Mesothelial cell of epicardium (in vitro differentiated cells): ENCODE measurements at regions not wholly inside any gene's neighbourhood (a gene's known extent, or its start where the extent isn't known, plus 50 kb on each side); places are given as distances from the start of the nearest gene placed in this dataset.

Experiments
- DNase-seq, 2 experiments: peaks; one replicate each; pipeline ENCODE4 v3.0.0; 2021; ENCODE audit warnings: low spot score in 2 of 2; ENCODE audit not compliant: unreplicated experiment in 2 of 2
- H3K27ac Mint-ChIP-seq: 2 replicates; pipeline ENCODE4 v1.8.0; 2021; ENCODE audit warnings: mixed read lengths
- H3K27me3 Mint-ChIP-seq: 2 replicates; pipeline ENCODE4 v1.8.0; 2021; ENCODE audit warnings: low read depth, mixed read lengths
- H3K36me3 Mint-ChIP-seq: 2 replicates; pipeline ENCODE4 v1.8.0; 2021; ENCODE audit warnings: mixed read lengths
- H3K4me1 Mint-ChIP-seq: 2 replicates; pipeline ENCODE4 v1.8.0; 2021; ENCODE audit warnings: mixed read lengths
- H3K4me3 Mint-ChIP-seq: 2 replicates; pipeline ENCODE4 v1.8.0; 2021; ENCODE audit warnings: mild to moderate bottlenecking, moderate library complexity, mixed read lengths
- H3K9me3 Mint-ChIP-seq: 2 replicates; pipeline ENCODE4 v1.8.0; 2021; ENCODE audit warnings: mixed read lengths
- CTCF ChIP-seq: fragments of 200-600 bp; sonication (generic); IDR thresholded peaks from one replicate; pipeline ENCODE4 v1.5.0; 2021; ENCODE audit warnings: antibody characterized with exemption; ENCODE audit not compliant: unreplicated experiment

GRCh38 chr12:24379861-24380521 lies 430.5 kb upstream of the SOX5 start:
- H3K27me3 Mint-ChIP-seq = no peaks in the 10 kb centered on the region
- H3K27ac Mint-ChIP-seq = no peak overlapping the region
- H3K4me3 Mint-ChIP-seq = no peak overlapping the region
- no peak for TF ChIP-seq CTCF
- peaks cover 18% of the 10 kb centered on the region for H3K9me3 Mint-ChIP-seq
- H3K36me3 Mint-ChIP-seq = peaks cover 6% of the 10 kb centered on the region
- peaks cover 18% of the 10 kb centered on the region for H3K4me1 Mint-ChIP-seq
- no peak for DNase-seq

- DNase-seq = no peak
- Mint-ChIP-seq H3K27ac (no peak overlapping the region), H3K36me3 (peaks cover 6% of the 10 kb centered on the region), H3K9me3 (peaks cover 18% of the 10 kb centered on the region), H3K27me3 (no peaks in the 10 kb centered on the region), H3K4me1 (peaks cover 18% of the 10 kb centered on the region), H3K4me3 (no peak overlapping the region)
- no peak for TF ChIP-seq CTCF
Measured at GRCh38 chr12:24379433-24379832, 430.0 kb upstream of the SOX5 start.

- no peak for DNase-seq
- Mint-ChIP-seq H3K9me3 (peaks cover 14% of the 10 kb centered on the region), H3K36me3 (peaks cover 3% of the 10 kb centered on the region), H3K4me3 (no peak overlapping the region), H3K27ac (no peak overlapping the region), H3K27me3 (no peaks in the 10 kb centered on the region), H3K4me1 (peaks cover 18% of the 10 kb centered on the region)
- no peak for TF ChIP-seq CTCF
Measured at GRCh38 chr12:24378548-24379407, 429.3 kb upstream of the SOX5 start.

DNA sequence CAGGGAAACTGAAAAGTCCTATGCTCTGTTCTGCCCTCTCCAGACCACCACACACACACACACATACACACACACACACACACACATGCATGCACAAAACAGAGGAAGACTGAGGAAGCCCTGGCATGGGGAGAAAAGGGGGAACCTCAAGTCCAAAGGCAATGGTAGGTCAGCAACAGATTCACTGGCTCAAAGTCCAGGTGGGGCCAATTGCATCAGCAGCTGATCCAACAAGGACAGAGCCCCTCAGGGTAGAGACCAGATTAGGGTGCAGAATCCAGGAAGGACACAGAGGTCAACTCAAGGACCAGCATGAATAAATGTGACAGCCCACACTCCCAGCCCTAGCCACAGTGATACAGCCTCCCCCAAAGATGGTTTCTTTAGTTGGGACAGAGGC lies 425.0 kb upstream of the SOX5 start:
- no peak for TF ChIP-seq CTCF
- H3K27me3 Mint-ChIP-seq = no peaks in the 10 kb centered on the region
- peaks cover 7% of the 10 kb centered on the region for H3K4me1 Mint-ChIP-seq
- no peak overlapping the region for H3K4me3 Mint-ChIP-seq
- H3K9me3 Mint-ChIP-seq = no peaks in the 10 kb centered on the region
- no peak overlapping the region for H3K27ac Mint-ChIP-seq
- no peaks in the 10 kb centered on the region for H3K36me3 Mint-ChIP-seq
- no peak for DNase-seq

GRCh38 chr12:24373004-24373403 lies 423.5 kb upstream of the SOX5 start:
- no peak overlapping the region for H3K27ac Mint-ChIP-seq
- no peak overlapping the region for H3K4me3 Mint-ChIP-seq
- no peaks in the 10 kb centered on the region for H3K4me1 Mint-ChIP-seq
- TF ChIP-seq CTCF = no peak
- no peaks in the 10 kb centered on the region for H3K9me3 Mint-ChIP-seq
- H3K36me3 Mint-ChIP-seq = no peaks in the 10 kb centered on the region
- H3K27me3 Mint-ChIP-seq = no peaks in the 10 kb centered on the region
- no peak for DNase-seq
